GM23338 (cell line): ENCODE measurements at regions not wholly inside any gene's neighbourhood (a gene's known extent, or its start where the extent isn't known, plus 50 kb on each side); places are given as distances from the start of the nearest gene placed in this dataset.
"Not testable (repeated sequence)": the region's sequence is repeated elsewhere in the genome, so short reads cannot be mapped to it uniquely, and the experiment has no call there.

ENCODE experiments used
- ATAC-seq: fragments of 200-7000 bp; cut with Tn5 transposase; 3 replicates; pipeline ENCODE4 v1.9.1; 2020
- DNase-seq: peaks from one replicate; pipeline ENCODE4 v3.0.0-alpha.2; 2015; ENCODE audit warnings: low spot score
- H2AFZ ChIP-seq: fragments of 200-600 bp; sonication (generic); 2 replicates; pipeline ENCODE4 v1.8.0; 2016; ENCODE audit warnings: antibody characterized with exemption, mild to moderate bottlenecking, moderate library complexity
- H3F3A ChIP-seq: fragments of 200-600 bp; sonication (generic); replicated peaks from 2 replicates; pipeline ENCODE4 v1.8.0; 2017; ENCODE audit warnings: antibody characterized with exemption, mixed run types, low read depth
- H3K27ac ChIP-seq: fragments of 200-600 bp; sonication (generic); 2 replicates; pipeline ENCODE4 v1.6.1; 2016; ENCODE audit warnings: low read depth
- H3K27me3 ChIP-seq: fragments of 200-600 bp; sonication (generic); 2 replicates; pipeline ENCODE4 v1.8.0; 2016; ENCODE audit warnings: mild to moderate bottlenecking, mixed run types, moderate library complexity; ENCODE audit not compliant: insufficient read depth
- H3K36me3 ChIP-seq: fragments of 200-600 bp; sonication (generic); 2 replicates; pipeline ENCODE4 v1.8.0; 2016; ENCODE audit warnings: mild to moderate bottlenecking; ENCODE audit not compliant: insufficient read depth
- H3K4me1 ChIP-seq: fragments of 200-600 bp; sonication (generic); 2 replicates; pipeline ENCODE4 v1.8.0; 2016; ENCODE audit warnings: mild to moderate bottlenecking, moderate library complexity; ENCODE audit not compliant: insufficient read depth
- H3K4me2 ChIP-seq: fragments of 200-600 bp; sonication (generic); 2 replicates; pipeline ENCODE4 v1.7.1; 2017; ENCODE audit warnings: mixed run types
- H3K4me3 ChIP-seq: fragments of 200-600 bp; sonication (generic); 2 replicates; pipeline ENCODE4 v1.6.1; 2016; ENCODE audit warnings: mixed run types
- H3K79me2 ChIP-seq: fragments of 200-600 bp; sonication (generic); replicated peaks from 2 replicates; pipeline ENCODE4 v1.8.0; 2017; ENCODE audit warnings: mild to moderate bottlenecking; ENCODE audit not compliant: insufficient read depth
- H3K9me2 ChIP-seq: fragments of 200-600 bp; sonication (generic); 2 replicates; pipeline ENCODE4 v1.8.0; 2017; ENCODE audit not compliant: insufficient read depth
- H4K20me1 ChIP-seq: fragments of 200-600 bp; sonication (generic); replicated peaks from 2 replicates; pipeline ENCODE4 v1.8.0; 2017; ENCODE audit warnings: mild to moderate bottlenecking; ENCODE audit not compliant: insufficient read depth
- H3K27ac Mint-ChIP-seq: 2 replicates; pipeline ENCODE4 v1.8.0; 2020; ENCODE audit warnings: inconsistent platforms, mild to moderate bottlenecking, moderate library complexity, mixed read lengths
- H3K27me3 Mint-ChIP-seq: 3 replicates; pipeline ENCODE4 v1.8.0; 2022; ENCODE audit warnings: low read depth, mild to moderate bottlenecking, moderate library complexity, mixed read lengths, inconsistent platforms; ENCODE audit not compliant: insufficient read depth, poor library complexity
- H3K36me3 Mint-ChIP-seq: 3 replicates; pipeline ENCODE4 v1.8.0; 2021; ENCODE audit warnings: low read depth, mild to moderate bottlenecking, inconsistent platforms, moderate library complexity, mixed read lengths
- H3K4me1 Mint-ChIP-seq: 3 replicates; pipeline ENCODE4 v1.8.0; 2020; ENCODE audit warnings: mild to moderate bottlenecking, inconsistent platforms, mixed read lengths
- H3K4me3 Mint-ChIP-seq: 3 replicates; pipeline ENCODE4 v1.8.0; 2021; ENCODE audit warnings: moderate library complexity, mild to moderate bottlenecking, inconsistent platforms, mixed read lengths
- H3K9me3 Mint-ChIP-seq: 3 replicates; pipeline ENCODE4 v1.8.0; 2020; ENCODE audit warnings: moderate library complexity, mild to moderate bottlenecking, inconsistent platforms, mixed read lengths
- CREB1 ChIP-seq: fragments of 250-450 bp; sonication (Bioruptor Pico); IDR thresholded peaks from 2 replicates; pipeline ENCODE4 v1.5.0; 2020; ENCODE audit warnings: low read depth, mild to moderate bottlenecking, moderate library complexity
- CTCF ChIP-seq, 2 experiments: fragments of 200-600 bp in 1 of 2; sonication (generic) in 1 of 2; conservative IDR thresholded peaks; 2 replicates each; pipeline versions ENCODE4 v1.5.1 to v1.6.1; 2016 to 2017; ENCODE audit warnings: antibody characterized with exemption in 2 of 2, low read depth in 2 of 2, mild to moderate bottlenecking in 2 of 2, moderate library complexity in 1 of 2
- ETS1 ChIP-seq: IDR thresholded peaks from 2 replicates; pipeline ENCODE4 v1.6.1; 2016; ENCODE audit warnings: antibody characterized with exemption
- EZH2 ChIP-seq: fragments of 200-600 bp; sonication (generic); IDR thresholded peaks from one replicate; pipeline ENCODE4 v1.8.0; 2017; ENCODE audit warnings: antibody characterized with exemption, mild to moderate bottlenecking, low read depth; ENCODE audit not compliant: unreplicated experiment
- JUNB ChIP-seq: IDR thresholded peaks from one replicate; pipeline ENCODE4 v1.6.1; 2016; ENCODE audit warnings: antibody characterized with exemption; ENCODE audit not compliant: unreplicated experiment
- NANOG ChIP-seq: IDR thresholded peaks from 2 replicates; pipeline ENCODE4 v1.6.1; 2016; ENCODE audit warnings: antibody characterized with exemption, borderline replicate concordance
- POLR2AphosphoS5 ChIP-seq: IDR thresholded peaks from 2 replicates; pipeline ENCODE4 v1.6.1; 2016; ENCODE audit warnings: antibody characterized with exemption, low read depth
- REST ChIP-seq: IDR thresholded peaks from one replicate; pipeline ENCODE4 v1.6.1; 2018; ENCODE audit warnings: antibody characterized with exemption; ENCODE audit not compliant: unreplicated experiment
- STAT1 ChIP-seq: IDR thresholded peaks from one replicate; pipeline ENCODE4 v1.6.1; 2016; ENCODE audit warnings: antibody characterized with exemption; ENCODE audit not compliant: unreplicated experiment
- ZNF114 ChIP-seq: fragments of 250-450 bp; sonication (Bioruptor Pico); IDR thresholded peaks from 2 replicates; pipeline ENCODE4 v1.5.0; 2020; ENCODE audit warnings: mild to moderate bottlenecking, moderate library complexity
- ZNF331 ChIP-seq: fragments of 250-450 bp; sonication (Bioruptor Pico); IDR thresholded peaks from 2 replicates; pipeline ENCODE4 v1.5.0; 2020; ENCODE audit warnings: low read depth, mild to moderate bottlenecking, moderate library complexity

GRCh38 chr3:177624528-177625495, 427.5 kb upstream of the TBL1XR1 start (continued):
- TF ChIP-seq ZNF114, result no peak
- no peak for TF ChIP-seq STAT1
- no peak for TF ChIP-seq ETS1
- no peak for TF ChIP-seq NANOG
- TF ChIP-seq CTCF (conservative IDR thresholded peaks at IDR 0.05; ENCODE audit: low read depth in 2 of 2), result no peak
- TF ChIP-seq POLR2AphosphoS5, result no peak
- TF ChIP-seq ZNF331 (CRISPR knock-in tag), result no peak
- TF ChIP-seq CREB1 (CRISPR knock-in tag), result no peak
- no peak for TF ChIP-seq JUNB

- H2AFZ ChIP-seq, result no peak overlapping the region
- H3K4me1 Mint-ChIP-seq, result peaks cover 10% of the 10 kb centered on the region; the same call in 2 of the 3 replicates
- TF ChIP-seq POLR2AphosphoS5 (no peak), ZNF331 (CRISPR knock-in tag) (no peak), CTCF (conservative IDR thresholded peaks at IDR 0.05; ENCODE audit: low read depth in 2 of 2) (no peak), ZNF114 (no peak), REST (no peak), JUNB (no peak), EZH2 (no peak)
- DNase-seq (no peak), ATAC-seq (no peak)
- H3K9me2 ChIP-seq, result no peaks in the 10 kb centered on the region
- peaks cover 5% of the 10 kb centered on the region; the same call in 1 of the 3 replicates for H3K36me3 Mint-ChIP-seq
- no peaks in the 10 kb centered on the region for H3K4me1 ChIP-seq
- no peaks in the 10 kb centered on the region for H3K79me2 ChIP-seq
- H3K36me3 ChIP-seq, result no peaks in the 10 kb centered on the region
- no peaks in the 10 kb centered on the region for H3F3A ChIP-seq
- peaks cover 5% of the 10 kb centered on the region for H3K9me3 Mint-ChIP-seq
- no peaks in the 10 kb centered on the region for H3K27me3 ChIP-seq
- no peak overlapping the region for H3K4me3 ChIP-seq
- H4K20me1 ChIP-seq, result no peaks in the 10 kb centered on the region
- H3K27ac Mint-ChIP-seq, result no peak overlapping the region
- H3K4me2 ChIP-seq, result no peak overlapping the region
- H3K27me3 Mint-ChIP-seq, result no peaks in the 10 kb centered on the region
- no peak overlapping the region for H3K4me3 Mint-ChIP-seq
- H3K27ac ChIP-seq, result no peak overlapping the region
Measured at GRCh38 chr3:177626045-177626444, 428.8 kb upstream of the TBL1XR1 start.

- H3K4me1 ChIP-seq, H4K20me1 ChIP-seq, H3K27ac ChIP-seq, H3K79me2 ChIP-seq, H3K9me3 Mint-ChIP-seq, DNase-seq, H3K27me3 ChIP-seq, H3K36me3 Mint-ChIP-seq, H3K4me3 Mint-ChIP-seq, ATAC-seq, H3K27me3 Mint-ChIP-seq, H3K4me2 ChIP-seq, H3K4me3 ChIP-seq, H2AFZ ChIP-seq, H3K9me2 ChIP-seq, H3K27ac Mint-ChIP-seq, H3K36me3 ChIP-seq, H3F3A ChIP-seq: not testable (repeated sequence)
- peaks cover 12% of the 10 kb centered on the region; the same call in 2 of the 3 replicates for H3K4me1 Mint-ChIP-seq
Measured at GRCh38 chr3:177628095-177628719, 430.9 kb upstream of the TBL1XR1 start.
